ENCODE measurements at regions not wholly inside any gene's neighbourhood (a gene's known extent, or its start where the extent isn't known, plus 50 kb on each side); places are given as distances from the start of the nearest gene placed in this dataset.

DNA sequence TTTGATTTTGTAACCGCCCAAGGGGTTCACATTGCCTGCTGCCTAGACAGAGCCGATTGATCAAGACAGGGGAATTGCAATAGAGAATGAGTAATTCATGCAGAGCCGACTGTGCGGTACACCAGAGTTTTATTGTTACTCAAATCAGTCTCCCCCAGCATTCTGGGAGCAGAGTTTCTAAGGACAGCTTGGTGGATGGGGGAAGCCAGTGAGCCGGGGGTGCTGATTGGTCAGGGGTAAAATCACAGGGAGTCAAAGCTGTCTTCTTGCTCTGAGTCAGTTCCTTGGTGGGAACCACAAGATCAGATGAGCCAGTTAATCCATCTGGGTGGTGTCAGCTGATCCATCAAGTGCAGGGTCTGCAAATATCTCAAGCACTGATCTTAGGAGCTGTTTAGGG is 60.0 kb upstream of the EZR start:
- TF ChIP-seq POLR2A (IDR thresholded peaks at IDR 0.05) = no peak
- TF ChIP-seq, protein P1, sequence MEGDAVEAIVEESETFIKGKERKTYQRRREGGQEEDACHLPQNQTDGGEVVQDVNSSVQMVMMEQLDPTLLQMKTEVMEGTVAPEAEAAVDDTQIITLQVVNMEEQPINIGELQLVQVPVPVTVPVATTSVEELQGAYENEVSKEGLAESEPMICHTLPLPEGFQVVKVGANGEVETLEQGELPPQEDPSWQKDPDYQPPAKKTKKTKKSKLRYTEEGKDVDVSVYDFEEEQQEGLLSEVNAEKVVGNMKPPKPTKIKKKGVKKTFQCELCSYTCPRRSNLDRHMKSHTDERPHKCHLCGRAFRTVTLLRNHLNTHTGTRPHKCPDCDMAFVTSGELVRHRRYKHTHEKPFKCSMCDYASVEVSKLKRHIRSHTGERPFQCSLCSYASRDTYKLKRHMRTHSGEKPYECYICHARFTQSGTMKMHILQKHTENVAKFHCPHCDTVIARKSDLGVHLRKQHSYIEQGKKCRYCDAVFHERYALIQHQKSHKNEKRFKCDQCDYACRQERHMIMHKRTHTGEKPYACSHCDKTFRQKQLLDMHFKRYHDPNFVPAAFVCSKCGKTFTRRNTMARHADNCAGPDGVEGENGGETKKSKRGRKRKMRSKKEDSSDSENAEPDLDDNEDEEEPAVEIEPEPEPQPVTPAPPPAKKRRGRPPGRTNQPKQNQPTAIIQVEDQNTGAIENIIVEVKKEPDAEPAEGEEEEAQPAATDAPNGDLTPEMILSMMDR (IDR thresholded peaks at IDR 0.05) = no peak
